Right lung (tissue), 2 donors: ENCODE measurements at regions not wholly inside any gene's neighbourhood (a gene's known extent, or its start where the extent isn't known, plus 50 kb on each side); places are given as distances from the start of the nearest gene placed in this dataset.
"Not testable (repeated sequence)": the region's sequence is repeated elsewhere in the genome, so short reads cannot be mapped to it uniquely, and the experiment has no call there.

ENCODE experiments used
- DNase-seq, 2 donors: peaks; one replicate each; pipeline ENCODE4 v3.0.0-alpha.2; 2013

DNA sequence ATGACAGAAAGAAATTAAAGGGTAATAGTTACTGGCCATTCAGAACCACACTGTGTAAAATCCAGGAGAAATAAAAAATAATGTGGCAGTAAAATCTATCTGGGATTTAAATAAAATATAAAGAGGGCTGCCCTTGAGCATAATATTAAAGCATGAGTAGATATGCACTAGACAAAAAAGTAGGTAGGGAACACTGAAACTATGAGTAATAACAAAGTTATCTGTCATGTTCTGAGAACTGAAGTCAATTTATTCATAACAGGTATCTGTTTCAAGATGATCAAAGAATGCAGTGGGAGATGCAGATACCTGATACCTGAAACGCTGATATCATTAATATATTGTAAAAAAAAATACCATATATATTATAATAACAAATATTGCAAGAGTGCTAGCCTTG lies 1672.0 kb downstream of the SLITRK5 start:
- no peak for DNase-seq

DNA sequence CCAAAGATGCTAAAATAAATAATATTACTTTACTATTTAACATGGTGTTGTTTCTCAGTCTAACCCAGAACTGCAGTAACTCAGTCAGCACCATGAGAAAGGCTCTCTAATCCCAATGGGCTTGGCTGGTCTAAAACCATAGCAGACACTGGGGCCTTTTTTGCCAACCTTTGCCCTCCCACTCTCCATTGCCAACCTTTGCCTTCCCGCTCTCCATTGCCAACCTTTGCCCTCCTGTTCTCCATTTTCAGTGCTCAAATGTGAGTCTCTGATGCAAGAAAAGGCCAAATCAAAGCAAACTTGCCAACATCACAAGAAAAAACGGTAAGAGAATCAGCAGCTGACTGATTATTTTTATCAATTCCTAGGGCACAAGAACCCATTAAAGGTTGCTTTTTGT lies 1681.2 kb downstream of the SLITRK5 start:
- no peak for DNase-seq

DNA sequence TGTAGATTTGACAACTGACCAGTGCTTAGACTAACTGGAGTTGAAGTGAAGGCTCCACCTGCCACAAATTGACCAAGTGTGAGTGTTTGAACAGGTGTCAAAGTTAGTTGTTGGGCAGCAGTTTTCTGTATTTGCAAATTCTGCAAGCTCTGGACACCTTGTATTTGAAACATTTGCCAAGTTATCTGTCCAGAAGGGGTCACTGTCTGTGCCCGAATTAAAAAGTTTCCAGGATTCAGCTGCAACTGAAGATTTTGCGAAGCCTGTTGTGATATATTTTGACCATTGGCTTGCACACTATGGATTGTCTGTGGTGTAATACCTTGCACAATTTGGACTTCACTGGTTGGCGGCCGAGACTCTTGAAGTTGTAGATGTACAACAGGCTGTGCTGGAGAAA lies 1690.7 kb downstream of the SLITRK5 start:
- no peak for DNase-seq

DNA sequence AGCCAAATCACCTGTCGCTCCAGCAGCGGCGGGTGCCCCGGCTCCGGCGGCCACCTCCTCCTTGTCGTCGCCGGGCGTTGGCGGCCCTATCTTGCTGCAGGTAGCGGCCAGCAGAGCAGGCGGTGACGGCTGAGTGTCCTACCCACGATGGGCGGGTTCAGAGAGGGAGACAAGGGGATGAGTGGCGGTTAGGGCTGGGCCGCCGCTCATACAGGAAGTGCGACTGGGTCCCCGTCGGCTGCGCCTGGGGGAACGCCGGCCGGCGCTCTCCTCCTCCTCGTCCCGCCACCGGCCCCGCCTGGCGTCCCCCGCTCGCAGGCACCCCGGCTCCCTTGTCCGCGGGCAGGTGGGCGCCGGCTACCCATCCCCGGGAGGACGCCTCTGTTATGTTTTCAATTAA lies 1692.0 kb downstream of the SLITRK5 start:
- no peak for DNase-seq

DNA sequence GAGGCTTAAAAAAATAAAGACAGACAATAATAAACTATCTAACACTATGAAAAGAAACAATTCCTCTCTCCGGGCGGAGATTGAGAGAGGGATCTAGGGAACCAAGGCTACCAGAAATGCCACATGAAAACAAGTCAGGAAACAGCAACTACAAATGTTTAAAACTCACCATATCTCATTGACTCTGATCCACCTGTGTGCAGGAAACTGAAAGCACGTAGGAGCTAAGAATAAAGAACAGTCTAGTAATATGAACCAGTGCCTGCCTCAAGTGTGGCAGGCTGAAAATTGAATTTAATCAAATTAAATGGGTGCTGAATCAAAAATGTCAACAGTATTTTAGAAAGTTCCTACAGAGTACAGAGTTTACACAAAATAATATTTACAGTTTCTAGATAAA lies 1701.0 kb downstream of the SLITRK5 start:
- DNase-seq, result no peak

DNA sequence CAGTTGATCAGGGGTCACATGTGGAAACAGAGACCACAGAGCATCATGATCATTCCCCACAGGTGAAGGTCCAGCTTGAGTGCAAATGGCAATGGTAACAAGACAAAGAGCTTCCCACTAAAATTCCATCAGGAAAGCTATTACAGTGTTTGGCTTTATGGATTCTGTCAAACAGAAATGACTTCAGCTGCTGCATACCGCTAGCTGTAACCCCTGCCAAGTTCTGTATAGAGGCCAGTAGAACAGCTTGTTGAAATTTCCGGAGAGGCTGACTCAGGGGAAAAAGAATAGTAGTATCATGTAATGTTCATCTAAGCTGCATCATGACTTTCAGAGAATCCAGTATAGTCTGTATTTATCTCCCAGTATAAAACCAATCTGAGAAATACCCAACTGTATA lies 1704.7 kb downstream of the SLITRK5 start:
- DNase-seq, result peak; percentile 72 to 77

DNA sequence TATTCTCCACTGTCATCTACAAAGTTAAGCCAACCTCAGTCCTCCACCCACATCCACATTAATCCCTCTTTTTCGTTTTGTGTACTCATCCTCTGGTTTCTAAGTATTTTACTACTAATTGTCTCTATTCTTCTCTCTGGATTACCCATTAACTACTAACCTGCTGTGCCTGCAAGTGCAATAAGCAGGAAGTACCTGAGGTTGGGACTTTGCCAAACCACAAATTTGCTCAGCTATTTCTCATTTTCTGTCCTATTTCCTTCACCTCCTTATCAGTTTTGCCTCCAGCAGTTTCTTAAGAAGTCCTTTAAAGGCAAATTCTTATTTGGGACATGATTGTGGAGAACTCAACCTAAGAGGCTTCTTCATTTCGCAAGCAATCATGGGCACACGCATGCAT lies 1708.9 kb downstream of the SLITRK5 start:
- peak in 1 of 2 donors; percentile 8 for DNase-seq

DNA sequence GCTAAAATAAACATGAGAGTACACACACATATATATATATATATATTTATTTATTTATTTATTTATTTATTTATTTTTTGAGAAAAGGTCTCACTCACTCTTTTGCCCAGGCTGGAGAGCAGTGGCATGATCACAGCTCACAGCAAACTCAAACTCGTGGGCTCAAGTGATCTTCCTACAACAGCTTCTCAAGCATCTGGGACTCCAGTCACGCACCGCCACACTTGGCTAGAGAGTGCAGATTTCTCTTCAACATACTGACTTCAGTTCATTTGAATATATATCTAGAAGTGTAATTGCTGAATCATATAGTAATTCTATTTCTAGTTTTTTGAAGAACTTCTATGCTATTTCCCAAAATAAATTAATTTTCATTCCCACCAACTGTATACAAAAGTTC lies 1711.8 kb downstream of the SLITRK5 start:
- DNase-seq, result no peak

DNA sequence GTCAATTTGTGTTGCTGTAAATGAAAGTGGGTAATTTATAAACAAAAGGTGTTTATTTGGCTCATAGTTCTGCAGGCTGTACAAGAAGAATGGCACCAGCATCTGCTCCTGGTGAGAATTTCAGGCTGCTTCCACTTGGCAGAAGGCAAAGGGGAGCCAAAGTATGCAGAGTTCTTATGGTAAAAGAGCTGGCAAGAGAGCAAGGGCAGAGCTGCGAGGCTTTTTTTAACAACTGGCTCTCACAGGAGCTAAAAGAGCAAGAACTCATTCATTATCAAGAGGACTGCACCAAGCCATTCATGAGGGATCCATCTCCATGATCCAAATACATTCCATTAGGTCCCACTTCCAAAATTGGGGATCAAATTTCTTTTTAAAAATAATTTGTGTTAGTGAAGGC lies 1712.7 kb downstream of the SLITRK5 start:
- DNase-seq, result no peak

DNA sequence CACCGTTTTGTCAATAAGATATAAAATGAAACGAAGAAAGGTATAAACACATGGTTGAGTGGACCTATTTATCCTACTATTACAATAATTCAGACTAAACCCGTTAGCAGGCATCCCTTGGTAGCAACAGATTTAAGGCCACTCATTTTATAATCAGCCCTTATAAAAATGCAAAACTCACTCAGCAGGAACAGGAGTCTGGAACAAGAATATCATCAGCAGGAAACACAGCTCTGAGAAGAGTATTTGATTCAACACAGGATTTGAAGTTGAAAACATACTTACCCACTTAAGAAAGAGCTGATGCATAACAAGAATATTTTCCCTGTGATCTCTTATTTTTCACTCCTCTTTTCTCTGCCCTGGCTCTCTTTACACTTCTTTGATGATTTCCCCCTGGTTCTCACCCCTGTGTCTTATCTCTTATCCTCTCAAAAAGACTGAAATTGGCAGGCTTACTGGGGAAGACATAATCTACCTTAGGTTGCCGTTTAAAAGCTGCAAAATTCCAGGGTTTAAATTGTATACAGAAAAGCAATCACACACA lies 1722.7 kb downstream of the SLITRK5 start:
- DNase-seq, result no peak

DNA sequence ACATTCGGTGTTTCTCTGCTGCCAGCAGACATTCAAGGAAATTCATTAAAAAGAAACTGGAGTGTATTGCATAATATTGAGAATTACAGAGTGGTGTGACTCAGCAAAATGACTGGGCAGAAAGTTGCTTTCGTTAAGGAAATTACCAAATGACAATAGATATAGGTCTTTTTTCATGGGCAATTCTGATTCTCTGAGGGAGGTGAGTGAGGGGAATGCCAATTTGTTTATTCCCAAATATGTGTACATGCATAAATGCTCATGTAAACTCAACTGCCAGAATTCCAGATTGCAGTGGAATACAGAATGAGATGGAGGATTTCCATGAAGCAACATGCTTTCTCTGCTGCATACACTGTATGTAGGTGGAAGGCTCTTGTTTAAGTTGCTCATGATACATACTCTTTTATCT lies 1730.1 kb downstream of the SLITRK5 start:
- peak; percentile 49 to 55 for DNase-seq

DNA sequence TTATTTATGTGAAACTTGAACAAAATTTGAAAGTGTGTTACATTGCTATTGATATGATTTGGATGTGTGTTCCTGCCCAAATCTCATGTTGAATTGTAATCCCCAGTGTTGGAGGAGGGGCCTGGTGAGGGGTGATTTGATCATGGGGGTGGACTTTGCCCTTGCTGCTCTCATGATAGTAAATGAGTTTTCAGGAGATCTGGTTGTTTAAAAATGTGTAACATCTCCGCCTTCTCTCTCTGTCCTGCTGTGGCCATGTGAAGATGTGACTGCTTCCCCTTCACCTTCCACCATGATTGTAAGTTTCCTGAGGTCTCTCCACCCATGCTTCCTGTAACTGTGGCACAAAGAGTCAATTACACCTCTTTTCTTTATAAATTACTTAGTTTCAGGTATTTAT lies 1731.0 kb downstream of the SLITRK5 start:
- no peak for DNase-seq

DNA sequence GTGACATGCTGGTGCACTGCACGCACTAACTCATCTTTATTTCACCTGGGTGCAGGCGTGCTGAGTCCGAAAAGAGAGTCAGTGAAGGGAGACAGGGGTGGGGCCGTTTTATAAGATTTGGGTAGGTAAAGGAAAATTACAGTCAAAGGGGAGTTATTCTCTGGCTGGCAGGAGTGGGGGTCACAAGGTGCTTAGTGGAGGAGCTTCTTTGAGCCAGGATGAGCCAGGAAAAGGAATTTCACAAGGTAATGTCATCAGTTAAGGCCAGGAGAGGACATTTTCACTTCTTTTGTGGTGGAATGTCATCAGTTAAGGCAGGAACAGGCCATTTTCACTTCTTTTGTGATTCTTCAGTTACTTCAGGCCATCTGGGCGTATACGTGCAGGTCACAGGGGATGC lies 1734.9 kb downstream of the SLITRK5 start:
- DNase-seq, result not testable (repeated sequence)

DNA sequence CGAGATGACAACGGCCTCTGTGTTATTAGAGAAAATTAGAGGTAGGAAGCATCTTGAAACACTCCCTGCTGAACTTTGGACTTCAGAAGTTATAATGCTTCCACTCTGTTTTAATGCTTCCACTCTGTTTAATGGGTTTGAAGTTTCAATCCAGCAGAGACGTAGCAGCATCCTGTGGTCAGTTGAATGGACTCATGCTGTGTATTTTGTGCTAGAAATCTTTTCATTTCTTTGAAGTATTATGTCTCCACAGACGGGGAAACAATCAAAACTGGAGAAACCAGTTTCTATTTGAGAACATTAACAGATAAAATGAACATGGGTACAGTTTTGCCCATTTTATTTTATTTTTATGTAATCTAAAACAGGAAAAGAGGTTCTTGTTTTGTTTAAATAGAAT lies 1736.2 kb downstream of the SLITRK5 start:
- no peak for DNase-seq

DNA sequence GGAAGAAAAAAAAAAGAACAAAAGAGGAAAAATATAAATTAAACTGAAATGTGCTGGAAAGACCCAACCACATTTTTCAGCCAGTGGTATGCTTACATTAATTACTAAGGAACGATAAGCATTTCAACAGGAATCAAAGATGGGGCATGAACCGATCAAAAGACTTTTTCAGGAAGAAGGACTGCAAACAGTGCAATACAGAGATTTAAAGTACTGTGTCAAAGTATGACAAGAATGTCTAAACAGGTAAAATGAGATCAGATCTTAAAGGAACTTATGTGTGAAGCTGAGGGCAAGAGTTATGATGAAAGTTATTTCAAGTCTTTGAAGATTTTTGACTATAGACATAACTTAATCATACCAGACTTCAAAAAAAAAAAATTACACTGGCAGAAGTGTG lies 1761.8 kb downstream of the SLITRK5 start:
- DNase-seq, result no peak

DNA sequence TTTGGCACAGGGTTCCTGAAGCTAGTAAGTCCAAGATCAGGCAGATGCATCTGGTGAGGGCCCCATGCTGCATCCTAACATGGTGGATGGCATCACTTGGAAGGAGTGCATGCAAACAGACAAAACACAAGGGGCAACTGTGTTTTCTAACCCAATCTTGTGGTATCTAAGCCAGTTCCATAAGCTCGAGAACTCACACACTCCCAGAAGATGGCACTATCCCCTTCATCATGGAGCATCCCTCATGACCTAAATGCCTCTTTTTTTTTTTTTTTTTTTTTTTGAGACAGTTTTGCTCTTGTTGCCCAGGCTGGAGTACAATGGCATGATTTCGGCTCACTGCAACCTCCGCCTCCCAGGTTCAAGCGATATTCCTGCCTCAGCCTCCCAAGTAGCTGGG lies 1763.5 kb downstream of the SLITRK5 start:
- DNase-seq, result not testable (repeated sequence)

DNA sequence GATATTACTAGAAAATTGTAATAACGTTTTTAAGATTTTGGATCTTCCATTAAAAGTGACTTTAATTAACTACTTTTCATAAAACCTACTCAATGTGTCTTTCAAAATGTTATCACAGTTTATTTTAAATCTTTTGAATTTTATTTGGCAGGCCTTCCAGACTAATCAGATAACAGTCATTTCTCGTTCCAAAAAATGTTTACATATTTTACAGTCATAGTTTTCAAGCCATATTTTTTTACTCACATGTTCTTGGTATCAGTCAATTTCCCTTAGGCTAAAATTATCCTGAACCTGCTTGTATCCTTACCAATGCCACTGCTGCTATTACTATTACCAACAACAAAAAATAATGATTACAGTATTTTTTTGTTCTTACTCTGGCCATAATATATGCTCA lies 1783.5 kb downstream of the SLITRK5 start:
- no peak for DNase-seq

DNA sequence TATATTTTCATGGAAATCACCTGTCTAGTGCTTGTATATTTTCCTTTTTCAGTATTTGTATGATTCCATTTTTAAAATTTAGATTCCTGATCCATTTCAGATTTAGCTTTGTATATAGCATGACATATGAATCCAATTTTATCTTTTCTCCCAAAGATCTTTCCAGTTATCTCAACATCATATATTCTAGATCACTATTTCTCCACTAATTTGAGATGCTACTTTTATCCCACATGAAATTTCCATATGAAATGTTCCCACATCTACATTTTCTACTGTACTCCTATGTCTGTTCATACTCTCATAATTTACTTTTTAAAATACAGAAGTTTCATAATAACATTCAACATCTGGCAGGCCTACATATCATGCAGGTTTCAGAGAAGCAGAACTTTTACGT lies 1784.1 kb downstream of the SLITRK5 start:
- DNase-seq, result no peak

DNA sequence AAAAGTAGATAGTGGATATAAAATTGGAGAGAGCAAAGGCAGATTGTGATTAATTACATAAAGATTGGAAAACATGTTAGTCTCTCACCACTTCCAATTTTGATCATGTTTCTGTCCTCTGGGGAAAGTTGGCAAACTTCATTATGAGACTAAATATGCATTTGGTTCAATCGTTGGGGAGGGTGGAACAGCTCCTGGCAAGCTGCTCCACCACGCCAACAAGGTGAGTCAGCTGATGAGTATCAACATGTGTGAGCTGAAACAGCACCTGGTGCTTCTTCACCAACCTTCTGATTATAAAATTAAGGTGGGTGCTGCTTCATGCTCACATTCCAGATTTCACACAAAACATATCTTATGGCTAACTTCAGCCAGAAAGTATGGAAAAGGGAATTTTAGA lies 1784.6 kb downstream of the SLITRK5 start:
- no peak for DNase-seq

DNA sequence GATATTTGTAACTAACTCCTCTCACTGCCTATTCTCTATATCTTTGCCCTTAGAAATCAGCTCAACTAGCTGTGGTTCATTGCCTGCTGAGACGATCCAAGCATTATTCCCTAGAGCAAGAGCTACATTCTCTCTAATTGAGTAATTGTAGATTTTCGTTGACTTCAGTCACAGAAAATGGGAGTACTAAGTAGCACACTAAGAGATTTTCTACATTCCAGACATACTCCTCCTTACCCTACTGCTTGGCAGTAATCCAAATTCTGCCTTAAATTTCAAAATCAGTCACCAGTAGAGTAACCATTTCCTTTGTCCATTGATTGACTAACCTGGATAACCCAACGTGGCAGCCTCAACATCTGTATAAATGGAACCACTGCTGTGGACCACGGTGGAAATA lies 1786.8 kb downstream of the SLITRK5 start:
- no peak for DNase-seq

DNA sequence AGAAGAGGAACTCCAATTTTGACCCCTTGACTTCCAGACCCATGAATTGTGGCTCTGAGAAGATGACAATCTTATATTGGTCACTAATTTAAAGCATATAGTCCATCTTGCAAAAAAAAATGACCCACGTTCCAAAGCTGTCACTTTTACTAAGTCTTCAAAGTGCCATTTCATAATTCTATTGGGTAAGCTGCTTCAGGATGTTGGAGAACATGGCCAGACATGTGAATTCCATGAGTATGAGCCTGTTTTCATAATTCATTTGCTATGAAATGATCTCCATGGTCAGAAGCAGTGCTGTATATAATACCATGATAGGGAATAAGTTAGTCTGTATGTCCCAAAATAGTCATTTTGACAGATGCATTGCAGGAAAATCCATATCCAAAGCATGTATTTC lies 1787.3 kb downstream of the SLITRK5 start:
- DNase-seq, result no peak

DNA sequence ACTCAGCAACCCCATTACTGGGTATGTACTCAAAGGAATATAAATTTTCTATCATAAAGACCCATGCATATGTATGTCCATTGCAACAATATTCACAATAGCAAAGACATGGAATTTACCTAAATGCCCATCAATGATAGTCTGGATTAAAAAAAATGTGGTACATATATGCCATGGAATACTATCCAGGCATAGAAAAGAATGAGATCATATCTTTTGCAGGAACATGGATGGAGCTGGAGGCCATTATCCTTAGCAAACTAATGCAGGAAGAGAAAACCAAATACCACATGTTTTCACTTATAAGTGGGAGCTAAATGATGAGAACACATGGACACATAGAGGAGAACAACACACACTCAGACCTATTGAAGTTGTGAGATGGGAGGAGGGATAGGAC lies 1789.7 kb downstream of the SLITRK5 start:
- DNase-seq, result not testable (repeated sequence)

DNA sequence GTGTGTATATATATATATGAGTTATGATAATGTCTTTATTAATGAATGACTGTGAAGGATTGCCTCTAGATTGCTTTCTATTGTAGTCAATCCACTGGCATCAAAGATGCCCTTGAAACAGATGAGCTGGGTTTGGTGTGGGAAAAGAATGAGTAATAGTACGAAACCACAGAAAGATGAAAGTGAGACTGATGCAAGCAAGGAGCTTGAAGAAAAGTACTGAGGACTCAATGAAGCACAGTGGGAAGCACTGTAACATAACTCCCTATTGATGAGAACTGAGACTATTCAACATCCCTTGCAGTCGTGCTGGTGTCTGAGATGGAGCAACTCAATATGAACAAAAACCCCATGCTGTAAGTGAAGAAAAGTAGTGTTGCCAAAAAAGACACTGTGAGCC lies 1794.2 kb downstream of the SLITRK5 start:
- DNase-seq, result no peak

DNA sequence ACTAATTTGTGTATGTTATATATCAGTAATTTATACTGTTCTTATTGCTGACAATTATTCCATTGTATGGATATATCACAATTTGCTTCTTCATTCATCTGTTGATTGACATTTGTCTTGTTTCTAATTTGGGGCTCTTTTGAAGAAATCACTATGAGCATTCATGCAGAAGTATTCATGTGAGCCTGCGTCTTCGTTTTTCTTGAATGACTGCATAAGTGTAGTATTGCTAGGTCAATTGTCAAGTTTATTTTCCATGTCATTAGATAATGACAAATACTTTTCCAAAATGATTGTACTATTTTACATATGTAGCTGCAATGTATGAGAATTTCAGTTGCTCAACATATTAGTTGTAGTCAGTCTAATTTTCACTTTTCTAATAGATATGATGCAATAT lies 1796.9 kb downstream of the SLITRK5 start:
- no peak for DNase-seq

DNA sequence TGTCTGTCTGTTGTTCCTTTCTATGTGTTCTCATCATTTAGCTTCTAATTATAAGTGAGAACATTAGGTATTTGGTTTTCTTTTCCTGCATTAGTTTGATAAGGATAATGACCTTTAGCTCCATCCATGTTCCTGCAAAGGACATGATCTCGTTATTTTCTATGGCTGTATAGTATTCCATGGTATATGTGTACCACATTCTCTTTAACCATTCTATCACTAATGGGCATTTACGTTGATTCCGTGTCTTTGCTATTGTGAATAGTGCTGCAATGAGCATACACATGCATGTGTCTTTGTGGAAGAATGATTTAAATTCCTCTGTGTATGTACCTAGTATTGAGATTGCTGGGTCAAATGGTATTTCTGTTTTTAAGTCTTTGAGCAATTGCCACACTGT lies 1799.7 kb downstream of the SLITRK5 start:
- DNase-seq, result no peak
